ENCODE measurements at regions not wholly inside any gene's neighbourhood (a gene's known extent, or its start where the extent isn't known, plus 50 kb on each side); places are given as distances from the start of the nearest gene placed in this dataset.

GRCh38 chr4:13176741-13177142 lies 307.4 kb downstream of the RAB28 start:
- TF ChIP-seq CTCF (IDR thresholded peaks at IDR 0.05 in 4 of 5, conservative IDR thresholded peaks at IDR 0.05 in 1 of 5) (no peak), POLR2A (IDR thresholded peaks at IDR 0.05) (no peak)
